Adrenal gland (tissue), 9 donors: ENCODE measurements at regions not wholly inside any gene's neighbourhood (a gene's known extent, or its start where the extent isn't known, plus 50 kb on each side); places are given as distances from the start of the nearest gene placed in this dataset.

Experiments used
- DNase-seq, 7 donors: peaks; one replicate each; pipeline ENCODE4 v3.0.0-alpha.2; 2019 to 2020
- H3K27ac ChIP-seq, 5 donors: fragments of 200-600 bp; sonication (generic) in 4 of 5; 1 replicate in 3 of 5; 2 replicates in 2 of 5; pipeline versions ENCODE4 v1.5.1 to v1.8.0; 2016 to 2020; ENCODE audit warnings: mild to moderate bottlenecking in 1 of 5
- H3K27me3 ChIP-seq: fragments of 200-600 bp; 2 replicates; pipeline ENCODE4 v1.8.0; 2021
- H3K36me3 ChIP-seq, 2 donors: fragments of 200-600 bp; replicated peaks in 1 of 2; 1 replicate in 1 of 2; 2 replicates in 1 of 2; pipeline versions ENCODE4 v1.5.1 to v1.8.0; 2018 to 2022
- H3K4me1 ChIP-seq, 2 donors: fragments of 200-600 bp; replicated peaks in 1 of 2; 1 replicate in 1 of 2; 2 replicates in 1 of 2; pipeline versions ENCODE4 v1.5.1 to v1.8.0; 2018 to 2021
- H3K4me3 ChIP-seq, 4 donors: fragments of 200-600 bp; sonication (generic) in 3 of 4; one replicate each; pipeline ENCODE4 v1.5.1; 2016 to 2018
- H3K9me3 ChIP-seq, 3 donors: fragments of 200-600 bp; sonication (generic) in 1 of 3; replicated peaks in 1 of 3; 1 replicate in 2 of 3; 2 replicates in 1 of 3; pipeline versions ENCODE4 v1.5.1 to v1.8.0; 2016 to 2021
- POLR2A ChIP-seq, 2 donors: fragments of 450-650 bp; IDR thresholded peaks; one replicate each; pipeline ENCODE4 v1.6.1; 2017; ENCODE audit warnings: antibody characterized with exemption in 2 of 2, mild to moderate bottlenecking in 2 of 2, moderate library complexity in 1 of 2
- WGBS, 4 donors: extraction: QIAGEN DNeasy Blood & Tissue Kit in 2 of 4; methylation state at CpG; one replicate each; pipeline versions ENCODE4 v1.1.5 to v1.1.7; 2013 to 2017; 5-methylcytosine and 5-hydroxymethylcytosine counted together
- intact Hi-C, 2 donors: fragments of 100-400 bp; cut with DNase I; formaldehyde crosslinking; loops; one replicate each; pipeline versions ENCODE4 v1.14.1 to v1.15.0; 2022 to 2023
- TF ChIP-seq, protein P1 (sequence below), 6 experiments: fragments of 450-650 bp in 4 of 6; fragments of 200-600 bp in 2 of 6; sonication (generic) in 1 of 6; IDR thresholded peaks; 1 replicate in 5 of 6; 2 replicates in 1 of 6; pipeline versions ENCODE4 v1.5.1 to v1.8.0; 2016 to 2021; ENCODE audit warnings: antibody characterized with exemption in 6 of 6, mild to moderate bottlenecking in 2 of 6, moderate library complexity in 1 of 6
- donor health status: healthy with polysubstance abuse.
- donor health status: Bipolar disorder and iron deficiency.
- donor health status: DM: yes; HTN: yes; CAD: no.
- donor health status: DM: no; HTN: no; CAD: no.
- donor health status: DM: no; HTN: no; CAD: no.

DNA sequence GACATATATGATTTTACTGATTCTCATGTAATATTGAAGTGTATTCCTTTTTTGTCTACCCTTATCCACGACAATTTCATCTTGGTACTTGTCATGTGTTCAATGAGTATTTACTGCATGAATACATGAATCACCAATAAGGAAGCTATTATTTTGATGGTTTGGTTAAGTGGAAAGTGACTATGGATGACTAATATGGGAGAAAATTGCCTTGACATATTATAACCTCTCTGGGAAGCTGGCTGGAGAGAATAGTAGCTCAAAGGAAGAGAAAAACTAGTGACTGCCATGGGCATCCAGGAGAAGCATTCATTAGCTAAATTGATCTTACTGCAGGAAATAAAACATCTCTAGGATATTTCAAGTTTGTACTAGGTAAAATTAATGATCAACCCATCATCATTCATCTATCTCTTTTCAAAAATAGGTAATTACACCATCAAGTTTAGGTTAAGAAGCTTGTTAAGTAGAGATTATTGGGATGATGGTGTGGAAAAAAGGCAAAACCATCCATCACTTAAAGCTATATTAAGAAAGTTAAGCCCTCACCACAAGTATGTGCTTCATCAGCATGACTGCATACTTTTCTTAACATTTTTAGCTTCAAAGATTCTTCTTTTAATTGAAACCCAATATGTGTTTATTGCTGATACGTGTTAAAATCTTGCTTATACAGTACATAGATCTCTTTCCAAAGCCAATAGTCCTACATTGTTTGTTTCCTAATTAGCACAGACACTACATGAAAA lies 455.2 kb upstream of the ARPP21 start:
- Histone ChIP-seq H3K27ac (no peak overlapping the region), H3K9me3 (no peaks in the 10 kb centered on the region), H3K4me1 (no peaks in the 10 kb centered on the region), H3K4me3 (no peak overlapping the region), H3K36me3 (no peaks in the 10 kb centered on the region), H3K27me3 (no peaks in the 10 kb centered on the region)
- no peak for DNase-seq
- TF ChIP-seq POLR2A (IDR thresholded peaks at IDR 0.05), result no peak
- TF ChIP-seq, protein P1, sequence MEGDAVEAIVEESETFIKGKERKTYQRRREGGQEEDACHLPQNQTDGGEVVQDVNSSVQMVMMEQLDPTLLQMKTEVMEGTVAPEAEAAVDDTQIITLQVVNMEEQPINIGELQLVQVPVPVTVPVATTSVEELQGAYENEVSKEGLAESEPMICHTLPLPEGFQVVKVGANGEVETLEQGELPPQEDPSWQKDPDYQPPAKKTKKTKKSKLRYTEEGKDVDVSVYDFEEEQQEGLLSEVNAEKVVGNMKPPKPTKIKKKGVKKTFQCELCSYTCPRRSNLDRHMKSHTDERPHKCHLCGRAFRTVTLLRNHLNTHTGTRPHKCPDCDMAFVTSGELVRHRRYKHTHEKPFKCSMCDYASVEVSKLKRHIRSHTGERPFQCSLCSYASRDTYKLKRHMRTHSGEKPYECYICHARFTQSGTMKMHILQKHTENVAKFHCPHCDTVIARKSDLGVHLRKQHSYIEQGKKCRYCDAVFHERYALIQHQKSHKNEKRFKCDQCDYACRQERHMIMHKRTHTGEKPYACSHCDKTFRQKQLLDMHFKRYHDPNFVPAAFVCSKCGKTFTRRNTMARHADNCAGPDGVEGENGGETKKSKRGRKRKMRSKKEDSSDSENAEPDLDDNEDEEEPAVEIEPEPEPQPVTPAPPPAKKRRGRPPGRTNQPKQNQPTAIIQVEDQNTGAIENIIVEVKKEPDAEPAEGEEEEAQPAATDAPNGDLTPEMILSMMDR (IDR thresholded peaks at IDR 0.05), result no peak
- intact Hi-C loops, result no loop called here
- WGBS, 4 donors, result 46 to 57% (median 48%) methylated on average over 2 of the region's 2 CpGs

DNA sequence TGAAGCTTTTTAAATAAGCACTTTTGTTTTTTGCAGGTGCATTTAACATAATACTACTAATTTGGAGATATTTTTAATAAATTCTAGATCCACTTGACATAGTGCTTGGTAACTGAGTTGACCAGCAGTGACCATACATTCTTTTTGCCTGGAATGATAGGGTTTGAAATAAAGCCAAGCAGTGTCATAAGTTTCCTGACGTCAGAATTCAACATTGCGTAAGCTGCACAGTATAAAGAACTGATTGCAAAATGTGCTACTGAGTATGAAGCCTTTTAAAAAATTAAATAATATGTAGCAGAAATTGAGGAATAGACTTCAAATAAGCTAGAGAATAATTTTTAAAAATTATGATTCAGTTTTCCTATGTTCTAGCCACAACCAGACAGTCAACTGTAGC lies 454.6 kb upstream of the ARPP21 start:
- intact Hi-C loops, result no loop called here
- DNase-seq, result no peak
- Histone ChIP-seq H3K27ac (no peak overlapping the region), H3K4me3 (no peak overlapping the region), H3K36me3 (no peaks in the 10 kb centered on the region), H3K27me3 (no peaks in the 10 kb centered on the region), H3K4me1 (no peaks in the 10 kb centered on the region), H3K9me3 (no peaks in the 10 kb centered on the region)
- TF ChIP-seq POLR2A (IDR thresholded peaks at IDR 0.05), result no peak
- TF ChIP-seq, protein P1 (IDR thresholded peaks at IDR 0.05), result no peak
- WGBS, 4 donors, result 57 to 63% (median 62%) methylated on average over 2 of the region's 2 CpGs

DNA sequence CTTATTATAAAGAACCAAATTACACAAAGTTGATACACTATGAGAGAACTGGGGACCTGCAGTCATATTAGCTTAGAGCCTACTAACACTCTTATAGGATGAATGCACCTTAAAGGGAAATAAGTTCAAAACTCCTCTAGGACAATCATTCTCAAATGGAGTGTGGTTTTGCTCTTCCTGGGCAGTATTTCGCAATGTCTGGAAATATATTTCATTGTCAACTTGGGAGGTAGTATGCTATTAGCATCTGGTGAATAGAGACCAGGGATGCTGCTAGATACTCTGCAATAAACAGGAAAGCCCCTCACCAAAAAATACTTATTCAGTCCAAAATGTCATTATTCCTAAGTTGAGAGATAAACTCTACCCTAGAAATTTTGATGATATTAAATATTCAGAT lies 451.4 kb upstream of the ARPP21 start:
- 59 to 75% (median 70%) methylated on average over 1 of the region's 1 CpG for WGBS, 4 donors
- Histone ChIP-seq H3K4me3 (no peak overlapping the region), H3K27me3 (no peaks in the 10 kb centered on the region), H3K4me1 (no peaks in the 10 kb centered on the region), H3K9me3 (no peaks in the 10 kb centered on the region), H3K36me3 (no peaks in the 10 kb centered on the region), H3K27ac (no peak overlapping the region)
- DNase-seq, result no peak
- TF ChIP-seq, protein P1 (IDR thresholded peaks at IDR 0.05), result no peak
- TF ChIP-seq POLR2A (IDR thresholded peaks at IDR 0.05), result no peak
- intact Hi-C loops, result no loop called here

DNA sequence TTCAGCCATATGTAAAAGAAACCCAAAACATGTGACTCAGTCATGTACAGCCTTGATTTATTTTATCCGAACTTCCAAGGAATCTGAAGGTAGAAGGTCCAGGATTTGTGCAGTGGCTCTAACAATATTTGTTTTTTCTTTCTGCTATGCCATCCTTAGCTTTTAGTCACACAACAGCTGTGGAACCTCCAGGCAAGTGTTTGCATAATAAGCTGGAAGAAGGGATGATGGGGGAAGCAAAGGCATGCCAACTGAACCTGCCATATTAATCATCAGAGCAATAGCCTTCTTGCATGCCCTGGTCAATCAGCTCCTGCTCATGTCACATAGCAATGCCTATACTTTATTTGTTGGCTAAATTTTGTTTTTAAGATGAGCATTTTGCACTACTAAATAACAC lies 444.7 kb upstream of the ARPP21 start:
- intact Hi-C loops, result no loop called here
- Histone ChIP-seq H3K36me3 (no peaks in the 10 kb centered on the region), H3K27ac (no peak overlapping the region), H3K27me3 (no peaks in the 10 kb centered on the region), H3K9me3 (no peaks in the 10 kb centered on the region), H3K4me3 (no peak overlapping the region), H3K4me1 (no peaks in the 10 kb centered on the region)
- 63 to 88% (median 74%) methylated on average over 1 of the region's 1 CpG for WGBS, 4 donors
- no peak for DNase-seq
- TF ChIP-seq, protein P1 (IDR thresholded peaks at IDR 0.05), result no peak
- TF ChIP-seq POLR2A (IDR thresholded peaks at IDR 0.05), result no peak
